Activated T-helper 17 cell treated with anti-CD3 and anti-CD28 coated beads, Interleukin-2, amount 50 U/mL, for 72 hours (primary cell): ENCODE measurements at regions not wholly inside any gene's neighbourhood (a gene's known extent, or its start where the extent isn't known, plus 50 kb on each side); places are given as distances from the start of the nearest gene placed in this dataset.
"Not testable (repeated sequence)": the region's sequence is repeated elsewhere in the genome, so short reads cannot be mapped to it uniquely, and the experiment has no call there.

Source experiments
- ATAC-seq: fragments of 150-1000 bp; cut with Tn5 transposase; replicated peaks from 2 replicates; pipeline ENCODE4 v1.10.0; 2021; ENCODE audit warnings: mild to moderate bottlenecking, moderate library complexity
- H3K27ac Mint-ChIP-seq: one replicate; pipeline ENCODE4 v1.8.0; 2022; ENCODE audit warnings: mixed read lengths
- H3K27me3 Mint-ChIP-seq: one replicate; pipeline ENCODE4 v1.8.0; 2022; ENCODE audit warnings: mixed read lengths
- H3K36me3 Mint-ChIP-seq: one replicate; pipeline ENCODE4 v1.8.0; 2022; ENCODE audit warnings: low read depth, mild to moderate bottlenecking, mixed read lengths
- H3K4me1 Mint-ChIP-seq: one replicate; pipeline ENCODE4 v1.8.0; 2022; ENCODE audit warnings: mixed read lengths
- H3K4me3 Mint-ChIP-seq: one replicate; pipeline ENCODE4 v1.8.0; 2022; ENCODE audit warnings: mild to moderate bottlenecking, mixed read lengths
- H3K9me3 Mint-ChIP-seq: one replicate; pipeline ENCODE4 v1.8.0; 2022; ENCODE audit warnings: mixed read lengths

- Mint-ChIP-seq H3K27me3 (no peaks in the 10 kb centered on the region), H3K4me1 (no peaks in the 10 kb centered on the region), H3K4me3 (no peak overlapping the region), H3K27ac (no peak overlapping the region), H3K36me3 (no peaks in the 10 kb centered on the region), H3K9me3 (peaks cover 13% of the 10 kb centered on the region)
- ATAC-seq: no peak
These were observed 2118.0 kb downstream of the PCDH9 start for GRCh38 chr13:65112123-65112522.

- Mint-ChIP-seq H3K36me3 (no peaks in the 10 kb centered on the region), H3K4me3 (no peak overlapping the region), H3K27ac (no peak overlapping the region), H3K4me1 (no peaks in the 10 kb centered on the region), H3K27me3 (no peaks in the 10 kb centered on the region), H3K9me3 (peaks cover 22% of the 10 kb centered on the region)
- ATAC-seq: no peak
These were observed 2118.9 kb downstream of the PCDH9 start for GRCh38 chr13:65111223-65111622.

- not testable (repeated sequence) for H3K36me3 Mint-ChIP-seq, ATAC-seq, H3K27ac Mint-ChIP-seq, H3K4me3 Mint-ChIP-seq, H3K4me1 Mint-ChIP-seq, H3K27me3 Mint-ChIP-seq
- H3K9me3 Mint-ChIP-seq: peaks cover 30% of the 10 kb centered on the region
These were observed 2125.7 kb downstream of the PCDH9 start for GRCh38 chr13:65104436-65104835.

GRCh38 chr13:65103351-65103750, 2126.8 kb downstream of the PCDH9 start:
- Mint-ChIP-seq H3K4me3 (no peak overlapping the region), H3K4me1 (no peaks in the 10 kb centered on the region), H3K27me3 (no peaks in the 10 kb centered on the region), H3K27ac (no peak overlapping the region), H3K9me3 (peaks cover 24% of the 10 kb centered on the region), H3K36me3 (no peaks in the 10 kb centered on the region)
- ATAC-seq: no peak

GRCh38 chr13:65095161-65096082, 2134.7 kb downstream of the PCDH9 start:
- H3K27me3 Mint-ChIP-seq: no peaks in the 10 kb centered on the region
- ATAC-seq: no peak

GRCh38 chr13:65093357-65093756, 2136.8 kb downstream of the PCDH9 start:
- no peak overlapping the region for H3K4me3 Mint-ChIP-seq
- no peaks in the 10 kb centered on the region for H3K4me1 Mint-ChIP-seq
- peaks cover 9% of the 10 kb centered on the region for H3K9me3 Mint-ChIP-seq
- H3K27ac Mint-ChIP-seq: no peak overlapping the region
- H3K27me3 Mint-ChIP-seq: no peaks in the 10 kb centered on the region
- ATAC-seq: no peak
- H3K36me3 Mint-ChIP-seq: no peaks in the 10 kb centered on the region

More at GRCh38 chr13:65095161-65096082, 2134.7 kb downstream of the PCDH9 start:
- Mint-ChIP-seq H3K27ac (no peak overlapping the region), H3K9me3 (peaks cover 4% of the 10 kb centered on the region), H3K4me3 (no peak overlapping the region), H3K36me3 (no peaks in the 10 kb centered on the region), H3K4me1 (no peaks in the 10 kb centered on the region)

- no peaks in the 10 kb centered on the region for H3K36me3 Mint-ChIP-seq
- ATAC-seq: no peak
- H3K4me1 Mint-ChIP-seq: no peaks in the 10 kb centered on the region
- no peak overlapping the region for H3K4me3 Mint-ChIP-seq
- H3K9me3 Mint-ChIP-seq: peaks cover 9% of the 10 kb centered on the region
- no peaks in the 10 kb centered on the region for H3K27me3 Mint-ChIP-seq
- no peak overlapping the region for H3K27ac Mint-ChIP-seq
These were observed 2139.1 kb downstream of the PCDH9 start for GRCh38 chr13:65091031-65091430.

GRCh38 chr13:65090186-65090585, 2139.9 kb downstream of the PCDH9 start:
- Mint-ChIP-seq H3K27me3 (no peaks in the 10 kb centered on the region), H3K4me3 (no peak overlapping the region), H3K9me3 (peaks cover 9% of the 10 kb centered on the region), H3K36me3 (no peaks in the 10 kb centered on the region), H3K27ac (no peak overlapping the region), H3K4me1 (no peaks in the 10 kb centered on the region)
- no peak for ATAC-seq

- Mint-ChIP-seq H3K4me3 (no peak overlapping the region), H3K4me1 (no peaks in the 10 kb centered on the region), H3K9me3 (peaks cover 10% of the 10 kb centered on the region), H3K27me3 (no peaks in the 10 kb centered on the region), H3K27ac (no peak overlapping the region), H3K36me3 (no peaks in the 10 kb centered on the region)
- no peak for ATAC-seq
These were observed 2141.2 kb downstream of the PCDH9 start for GRCh38 chr13:65088906-65089305.

GRCh38 chr13:65085977-65086376, 2144.2 kb downstream of the PCDH9 start:
- H3K4me1 Mint-ChIP-seq: no peaks in the 10 kb centered on the region
- H3K4me3 Mint-ChIP-seq: no peak overlapping the region
- H3K36me3 Mint-ChIP-seq: no peaks in the 10 kb centered on the region
- ATAC-seq: no peak
- no peak overlapping the region for H3K27ac Mint-ChIP-seq
- H3K9me3 Mint-ChIP-seq: peaks cover 13% of the 10 kb centered on the region
- no peaks in the 10 kb centered on the region for H3K27me3 Mint-ChIP-seq

- Mint-ChIP-seq H3K4me1 (no peaks in the 10 kb centered on the region), H3K36me3 (no peaks in the 10 kb centered on the region), H3K27me3 (no peaks in the 10 kb centered on the region), H3K9me3 (peaks cover 7% of the 10 kb centered on the region), H3K27ac (no peak overlapping the region), H3K4me3 (no peak overlapping the region)
- no peak for ATAC-seq
These were observed 2155.9 kb downstream of the PCDH9 start for GRCh38 chr13:65074248-65074647.

GRCh38 chr13:65064967-65065366, 2165.2 kb downstream of the PCDH9 start:
- Mint-ChIP-seq H3K27ac (no peak overlapping the region), H3K4me1 (no peaks in the 10 kb centered on the region), H3K9me3 (peaks cover 19% of the 10 kb centered on the region), H3K4me3 (no peak overlapping the region), H3K36me3 (no peaks in the 10 kb centered on the region), H3K27me3 (no peaks in the 10 kb centered on the region)
- ATAC-seq: no peak

- no peak for ATAC-seq
- peaks cover 15% of the 10 kb centered on the region for H3K9me3 Mint-ChIP-seq
- H3K4me3 Mint-ChIP-seq: no peak overlapping the region
- no peaks in the 10 kb centered on the region for H3K27me3 Mint-ChIP-seq
- H3K36me3 Mint-ChIP-seq: no peaks in the 10 kb centered on the region
- H3K4me1 Mint-ChIP-seq: no peaks in the 10 kb centered on the region
- no peak overlapping the region for H3K27ac Mint-ChIP-seq
These were observed 2166.4 kb downstream of the PCDH9 start for GRCh38 chr13:65063753-65064152.

GRCh38 chr13:65057986-65058385, 2172.2 kb downstream of the PCDH9 start:
- Mint-ChIP-seq H3K27me3 (no peaks in the 10 kb centered on the region), H3K27ac (no peak overlapping the region), H3K4me1 (no peaks in the 10 kb centered on the region), H3K4me3 (no peak overlapping the region), H3K36me3 (no peaks in the 10 kb centered on the region), H3K9me3 (peaks cover 9% of the 10 kb centered on the region)
- ATAC-seq: no peak

- Mint-ChIP-seq H3K36me3 (no peaks in the 10 kb centered on the region), H3K4me3 (no peak overlapping the region), H3K27ac (no peak overlapping the region), H3K9me3 (peaks cover 5% of the 10 kb centered on the region), H3K4me1 (no peaks in the 10 kb centered on the region), H3K27me3 (no peaks in the 10 kb centered on the region)
- ATAC-seq: no peak
These were observed 2175.9 kb downstream of the PCDH9 start for GRCh38 chr13:65054277-65054676.
